Esophagus muscularis mucosa (tissue), 4 donors: ENCODE measurements at regions not wholly inside any gene's neighbourhood (a gene's known extent, or its start where the extent isn't known, plus 50 kb on each side); places are given as distances from the start of the nearest gene placed in this dataset.

Source experiments
- DNase-seq: peaks from one replicate; pipeline ENCODE4 v3.0.0-alpha.2; 2017; ENCODE audit errors: extremely low spot score
- H3K27ac ChIP-seq, 4 donors: fragments of 200-600 bp; sonication (generic); replicated peaks in 1 of 4; 1 replicate in 3 of 4; 2 replicates in 1 of 4; pipeline ENCODE4 v1.5.1; 2016 to 2019; ENCODE audit warnings: mild to moderate bottlenecking in 1 of 4
- H3K27me3 ChIP-seq, 4 donors: fragments of 200-600 bp; sonication (generic); one replicate each; pipeline versions ENCODE4 v1.5.1 to v1.6.0; 2016 to 2019
- H3K36me3 ChIP-seq, 4 donors: fragments of 200-600 bp; sonication (generic); one replicate each; pipeline ENCODE4 v1.5.1; 2016 to 2019
- H3K4me1 ChIP-seq, 4 donors: fragments of 200-600 bp; sonication (generic); one replicate each; pipeline ENCODE4 v1.5.1; 2016 to 2019
- H3K4me3 ChIP-seq, 4 donors: fragments of 200-600 bp; sonication (generic); 1 replicate in 2 of 4; 2 replicates in 2 of 4; pipeline ENCODE4 v1.5.1; 2016 to 2019; ENCODE audit warnings: mild to moderate bottlenecking in 4 of 4, moderate library complexity in 1 of 4
- H3K9me3 ChIP-seq, 4 donors: fragments of 200-600 bp; sonication (generic); 1 replicate in 3 of 4; 2 replicates in 1 of 4; pipeline ENCODE4 v1.5.1; 2016 to 2019
- EP300 ChIP-seq: sonication (generic); formaldehyde crosslinking; IDR thresholded peaks from one replicate; pipeline ENCODE4 v1.6.1; 2017; ENCODE audit warnings: antibody characterized with exemption
- POLR2A ChIP-seq: fragments of 450-650 bp; IDR thresholded peaks from one replicate; pipeline ENCODE4 v1.6.1; 2017; ENCODE audit warnings: antibody characterized with exemption, moderate library complexity, mild to moderate bottlenecking, low read depth
- POLR2AphosphoS5 ChIP-seq, 2 donors: sonication (generic); formaldehyde crosslinking; IDR thresholded peaks; one replicate each; pipeline ENCODE4 v1.6.1; 2017; ENCODE audit warnings: antibody characterized with exemption in 2 of 2
- WGBS: methylation state at CpG from one replicate; pipeline ENCODE4 v1.1.5; 2018; 5-methylcytosine and 5-hydroxymethylcytosine counted together
- intact Hi-C: fragments of 100-400 bp; cut with DNase I; formaldehyde crosslinking; loops from one replicate; pipeline ENCODE4 v1.15.1; 2023
- TF ChIP-seq, protein P1 (sequence below), 3 experiments: fragments of 200-600 bp in 2 of 3; fragments of 450-650 bp in 1 of 3; sonication (generic) in 2 of 3; IDR thresholded peaks; one replicate each; pipeline ENCODE4 v1.5.1; 2017 to 2019; ENCODE audit warnings: antibody characterized with exemption in 3 of 3, mild to moderate bottlenecking in 2 of 3, moderate library complexity in 1 of 3

DNA sequence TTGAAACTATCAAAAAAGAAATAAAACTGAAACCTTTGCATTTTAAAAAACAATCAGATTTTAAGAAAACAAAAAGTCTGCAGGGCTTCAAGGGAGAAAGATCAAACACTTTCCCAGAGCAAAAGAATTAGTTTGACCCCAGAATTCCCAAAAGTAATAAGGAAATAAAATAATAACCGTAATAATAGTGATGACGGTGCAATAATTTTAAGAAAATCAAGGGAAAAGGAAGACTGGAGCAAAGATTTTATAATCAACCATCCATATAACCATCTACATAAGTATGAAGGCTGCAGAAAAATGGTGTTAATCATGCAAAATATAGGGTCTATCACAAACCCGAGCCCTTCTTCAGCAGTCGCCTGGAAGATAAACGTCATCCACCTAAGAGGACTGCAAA, 634.8 kb downstream of the GALR1 start:
- WGBS = 89% methylated on average over 5 of the region's 5 CpGs
- H3K27ac ChIP-seq = no peak overlapping the region
- no peaks in the 10 kb centered on the region for H3K36me3 ChIP-seq
- H3K9me3 ChIP-seq = no peaks in the 10 kb centered on the region
- intact Hi-C loops = no loop called here
- no peaks in the 10 kb centered on the region for H3K4me1 ChIP-seq
- no peak for DNase-seq
- H3K27me3 ChIP-seq = peaks cover 0 to 11% (median 0%) of the 10 kb centered on the region in 4 donors
- H3K4me3 ChIP-seq = no peak overlapping the region
- no peak for TF ChIP-seq EP300
- TF ChIP-seq POLR2AphosphoS5 (IDR thresholded peaks at IDR 0.05) = no peak
- TF ChIP-seq, protein P1, sequence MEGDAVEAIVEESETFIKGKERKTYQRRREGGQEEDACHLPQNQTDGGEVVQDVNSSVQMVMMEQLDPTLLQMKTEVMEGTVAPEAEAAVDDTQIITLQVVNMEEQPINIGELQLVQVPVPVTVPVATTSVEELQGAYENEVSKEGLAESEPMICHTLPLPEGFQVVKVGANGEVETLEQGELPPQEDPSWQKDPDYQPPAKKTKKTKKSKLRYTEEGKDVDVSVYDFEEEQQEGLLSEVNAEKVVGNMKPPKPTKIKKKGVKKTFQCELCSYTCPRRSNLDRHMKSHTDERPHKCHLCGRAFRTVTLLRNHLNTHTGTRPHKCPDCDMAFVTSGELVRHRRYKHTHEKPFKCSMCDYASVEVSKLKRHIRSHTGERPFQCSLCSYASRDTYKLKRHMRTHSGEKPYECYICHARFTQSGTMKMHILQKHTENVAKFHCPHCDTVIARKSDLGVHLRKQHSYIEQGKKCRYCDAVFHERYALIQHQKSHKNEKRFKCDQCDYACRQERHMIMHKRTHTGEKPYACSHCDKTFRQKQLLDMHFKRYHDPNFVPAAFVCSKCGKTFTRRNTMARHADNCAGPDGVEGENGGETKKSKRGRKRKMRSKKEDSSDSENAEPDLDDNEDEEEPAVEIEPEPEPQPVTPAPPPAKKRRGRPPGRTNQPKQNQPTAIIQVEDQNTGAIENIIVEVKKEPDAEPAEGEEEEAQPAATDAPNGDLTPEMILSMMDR (IDR thresholded peaks at IDR 0.05) = no peak
- TF ChIP-seq POLR2A = no peak

DNA sequence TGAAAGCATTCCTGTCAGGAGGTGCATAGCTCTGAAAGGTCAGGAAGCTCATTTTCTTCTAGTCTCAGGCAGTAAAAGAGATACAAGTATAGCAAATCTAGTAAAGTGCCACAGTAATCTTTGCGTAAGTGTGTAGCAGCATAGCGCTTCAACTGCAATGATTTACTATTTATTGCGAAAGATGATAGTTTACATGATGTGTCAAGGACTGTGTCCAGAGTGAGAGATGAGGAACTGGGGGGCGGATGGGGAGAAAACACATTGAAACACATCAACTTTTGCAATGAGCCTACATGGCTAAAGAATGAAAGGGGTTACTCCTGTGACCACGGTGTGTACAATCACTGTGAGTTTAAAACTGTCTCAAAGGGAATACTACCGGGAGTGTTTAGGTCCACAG, 644.4 kb downstream of the GALR1 start:
- no peak overlapping the region for H3K4me3 ChIP-seq
- peaks cover 0 to 38% (median 2%) of the 10 kb centered on the region in 4 donors for H3K27me3 ChIP-seq
- H3K27ac ChIP-seq = no peak overlapping the region
- intact Hi-C loops = no loop called here
- peaks cover 0 to 2% (median 0%) of the 10 kb centered on the region in 4 donors for H3K9me3 ChIP-seq
- TF ChIP-seq, protein P1 (IDR thresholded peaks at IDR 0.05) = no peak
- H3K36me3 ChIP-seq = no peaks in the 10 kb centered on the region
- no peaks in the 10 kb centered on the region for H3K4me1 ChIP-seq
- WGBS = 71% methylated on average over 6 of the region's 6 CpGs
- no peak for DNase-seq

DNA sequence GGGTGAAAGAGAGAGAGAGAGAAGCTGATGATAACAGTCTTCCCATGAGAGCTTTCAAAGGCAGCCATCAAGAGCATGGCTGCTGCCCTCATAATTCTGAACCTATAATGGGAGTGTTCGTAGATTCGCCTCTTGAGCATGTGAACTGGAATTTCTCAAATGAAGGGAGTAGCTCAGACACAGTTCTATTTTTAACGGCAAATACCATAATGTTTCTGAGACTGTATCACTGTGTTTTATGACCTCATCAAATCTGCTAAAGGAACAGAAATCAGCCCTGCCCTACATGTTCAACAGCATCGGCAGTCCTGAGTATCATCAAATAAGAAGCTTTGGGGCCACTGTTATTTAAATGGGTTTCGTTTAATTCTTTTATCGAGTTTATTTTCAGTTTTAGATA, 645.6 kb downstream of the GALR1 start:
- Histone ChIP-seq H3K27ac (no peak overlapping the region), H3K36me3 (no peaks in the 10 kb centered on the region), H3K9me3 (peaks cover 0 to 2% (median 0%) of the 10 kb centered on the region in 4 donors), H3K4me1 (peaks cover 0 to 7% (median 5%) of the 10 kb centered on the region in 4 donors), H3K4me3 (no peak overlapping the region), H3K27me3 (peaks cover 0 to 41% (median 2%) of the 10 kb centered on the region in 4 donors)
- 92% methylated on average over 6 of the region's 6 CpGs for WGBS
- TF ChIP-seq, protein P1 (IDR thresholded peaks at IDR 0.05) = no peak
- intact Hi-C loops = no loop called here
- no peak for DNase-seq

DNA sequence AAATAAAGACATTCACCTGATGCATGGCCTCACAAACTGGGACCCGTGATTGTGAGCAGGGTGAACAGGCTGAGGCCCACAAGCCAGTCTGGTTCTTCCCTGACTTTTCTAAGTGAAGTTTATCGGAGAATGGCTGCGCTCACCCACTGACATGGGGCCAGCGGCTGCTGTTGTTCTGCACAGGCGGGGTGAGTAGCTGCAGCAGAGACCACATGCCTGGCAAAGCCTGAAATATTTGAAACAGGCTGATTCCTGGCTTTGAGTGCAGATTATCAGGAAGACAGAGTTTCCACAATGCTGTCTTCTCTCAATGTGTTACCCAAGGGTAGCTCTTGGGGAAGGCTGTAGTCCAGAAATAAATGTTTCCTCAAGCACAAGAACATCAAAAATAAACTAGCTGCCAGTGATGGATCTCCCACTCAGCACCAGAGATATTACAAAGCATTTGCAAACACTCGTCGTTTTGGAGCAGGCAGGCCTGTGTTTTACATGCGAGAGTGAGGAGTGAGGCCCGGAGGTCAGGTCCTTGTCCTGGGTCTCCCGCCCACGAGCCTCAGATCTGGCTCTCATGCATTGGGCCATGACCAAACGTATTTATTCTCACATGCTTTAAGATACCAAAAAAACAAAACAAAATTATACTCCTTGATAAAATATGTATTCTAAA, 647.1 kb downstream of the GALR1 start:
- WGBS = 59% methylated on average over 12 of the region's 12 CpGs
- intact Hi-C loops = no loop called here

More for the DNA sequence above, 647.1 kb downstream of the GALR1 start:
- Histone ChIP-seq H3K4me1 (peaks cover 3 to 11% (median 7%) of the 10 kb centered on the region in 4 donors), H3K27ac (no peak overlapping the region), H3K27me3 (peaks cover 0 to 41% (median 2%) of the 10 kb centered on the region in 4 donors), H3K4me3 (no peak overlapping the region), H3K36me3 (no peaks in the 10 kb centered on the region), H3K9me3 (no peaks in the 10 kb centered on the region)
- no peak for TF ChIP-seq POLR2AphosphoS5 (IDR thresholded peaks at IDR 0.05)
- no peak for TF ChIP-seq EP300
- TF ChIP-seq, protein P1 (IDR thresholded peaks at IDR 0.05) = no peak
- TF ChIP-seq POLR2A = no peak
- no peak for DNase-seq
